Stimulated activated CD4-positive, alpha-beta T cell treated with anti-CD3 and anti-CD28 coated beads, Interleukin-4, amount 100 ng/mL, for 1 hour (primary cell): ENCODE measurements at regions not wholly inside any gene's neighbourhood (a gene's known extent, or its start where the extent isn't known, plus 50 kb on each side); places are given as distances from the start of the nearest gene placed in this dataset.

Source experiments
- DNase-seq: peaks from one replicate; pipeline ENCODE4 v3.0.0-alpha.2; 2020

GRCh38 chr12:130216031-130216430, 53.8 kb downstream of the FZD10 start:
- no peak for DNase-seq

GRCh38 chr12:130218682-130219081, 56.4 kb downstream of the FZD10 start:
- no peak for DNase-seq

GRCh38 chr12:130219929-130220705, 57.9 kb downstream of the FZD10 start:
- no peak for DNase-seq

- DNase-seq: no peak
Observed at GRCh38 chr12:130220706-130221100, 58.4 kb downstream of the FZD10 start.

GRCh38 chr12:130222519-130223218, 60.4 kb downstream of the FZD10 start:
- DNase-seq: no peak

GRCh38 chr12:130223767-130224244, 61.5 kb downstream of the FZD10 start:
- no peak for DNase-seq

GRCh38 chr12:130224613-130225012, 62.3 kb downstream of the FZD10 start:
- DNase-seq: no peak

GRCh38 chr12:130225347-130225746, 63.1 kb downstream of the FZD10 start:
- no peak for DNase-seq

GRCh38 chr12:130226126-130226525, 63.9 kb downstream of the FZD10 start:
- no peak for DNase-seq

GRCh38 chr12:130226771-130227170, 64.5 kb downstream of the FZD10 start:
- DNase-seq: no peak

- DNase-seq: no peak
Observed at GRCh38 chr12:130227641-130228040, 65.4 kb downstream of the FZD10 start.

GRCh38 chr12:130236446-130236845, 74.2 kb downstream of the FZD10 start:
- no peak for DNase-seq

- no peak for DNase-seq
Observed at GRCh38 chr12:130240831-130241590, 78.7 kb downstream of the FZD10 start.

- no peak for DNase-seq
Observed at GRCh38 chr12:130242506-130242905, 80.2 kb downstream of the FZD10 start.

- DNase-seq: no peak
Observed at GRCh38 chr12:130245251-130245650, 83.0 kb downstream of the FZD10 start.

GRCh38 chr12:130246560-130246959, 84.3 kb downstream of the FZD10 start:
- no peak for DNase-seq

- DNase-seq: no peak
Observed at GRCh38 chr12:130247634-130248237, 85.5 kb downstream of the FZD10 start.

- no peak for DNase-seq
Observed at GRCh38 chr12:130249376-130249775, 87.1 kb downstream of the FZD10 start.

- DNase-seq: no peak
Observed at GRCh38 chr12:130251236-130251780, 86.4 kb upstream of the PIWIL1 start.

GRCh38 chr12:130253866-130254265, 83.8 kb upstream of the PIWIL1 start:
- no peak for DNase-seq

- DNase-seq: no peak
Observed at GRCh38 chr12:130254461-130255276, 83.0 kb upstream of the PIWIL1 start.

- DNase-seq: no peak
Observed at GRCh38 chr12:130258863-130259262, 78.8 kb upstream of the PIWIL1 start.
